HG02571 (cell line): ENCODE measurements at regions not wholly inside any gene's neighbourhood (a gene's known extent, or its start where the extent isn't known, plus 50 kb on each side); places are given as distances from the start of the nearest gene placed in this dataset.
"Not testable (repeated sequence)": the region's sequence is repeated elsewhere in the genome, so short reads cannot be mapped to it uniquely, and the experiment has no call there.

Source experiments
- ATAC-seq: cut with Tn5 transposase; IDR thresholded peaks from one replicate; pipeline ENCODE4 v1.9.1; 2021; ENCODE audit warnings: mild to moderate bottlenecking, moderate library complexity; ENCODE audit not compliant: unreplicated experiment

GRCh38 chr2:41031282-41031681, 579.4 kb upstream of the SLC8A1 start:
- ATAC-seq, result no peak

GRCh38 chr2:41032715-41033114, 580.8 kb upstream of the SLC8A1 start:
- ATAC-seq, result no peak

GRCh38 chr2:41033127-41033526, 581.2 kb upstream of the SLC8A1 start:
- ATAC-seq, result no peak

- no peak for ATAC-seq
Observed at GRCh38 chr2:41038408-41038807, 586.5 kb upstream of the SLC8A1 start.

GRCh38 chr2:41039750-41040149, 587.9 kb upstream of the SLC8A1 start:
- not testable (repeated sequence) for ATAC-seq

GRCh38 chr2:41040782-41041520, 589.1 kb upstream of the SLC8A1 start:
- no peak for ATAC-seq

- no peak for ATAC-seq
Observed at GRCh38 chr2:41042343-41042742, 590.5 kb upstream of the SLC8A1 start.

GRCh38 chr2:41061356-41061755, 609.5 kb upstream of the SLC8A1 start:
- no peak for ATAC-seq

- ATAC-seq, result no peak
Observed at GRCh38 chr2:41062336-41062735, 610.4 kb upstream of the SLC8A1 start.

GRCh38 chr2:41066168-41066567, 614.3 kb upstream of the SLC8A1 start:
- no peak for ATAC-seq

- no peak for ATAC-seq
Observed at GRCh38 chr2:41068740-41069139, 616.9 kb upstream of the SLC8A1 start.

- no peak for ATAC-seq
Observed at GRCh38 chr2:41078341-41078740, 626.5 kb upstream of the SLC8A1 start.

GRCh38 chr2:41079011-41079410, 627.1 kb upstream of the SLC8A1 start:
- ATAC-seq, result no peak

GRCh38 chr2:41084321-41084720, 632.4 kb upstream of the SLC8A1 start:
- no peak for ATAC-seq

- no peak for ATAC-seq
Observed at GRCh38 chr2:41087946-41088345, 636.1 kb upstream of the SLC8A1 start.

GRCh38 chr2:41101281-41101680, 649.4 kb upstream of the SLC8A1 start:
- ATAC-seq, result no peak

- ATAC-seq, result no peak
Observed at GRCh38 chr2:41109744-41110143, 657.9 kb upstream of the SLC8A1 start.

- ATAC-seq, result no peak
Observed at GRCh38 chr2:41111836-41112627, 660.1 kb upstream of the SLC8A1 start.

- ATAC-seq, result no peak
Observed at GRCh38 chr2:41116106-41116797, 664.4 kb upstream of the SLC8A1 start.

GRCh38 chr2:41119489-41119888, 667.6 kb upstream of the SLC8A1 start:
- no peak for ATAC-seq

- no peak for ATAC-seq
Observed at GRCh38 chr2:41123341-41123740, 671.5 kb upstream of the SLC8A1 start.

GRCh38 chr2:41127351-41127750, 675.5 kb upstream of the SLC8A1 start:
- ATAC-seq, result no peak
